Calu3 (cell line): ENCODE measurements at regions not wholly inside any gene's neighbourhood (a gene's known extent, or its start where the extent isn't known, plus 50 kb on each side); places are given as distances from the start of the nearest gene placed in this dataset.

Source experiments
- BruUV-seq: library from RNA; stranded (reverse); fragments of 400-500 nt; replicated peaks from 2 replicates; lab custom pipeline; 2021; lab: Mats Ljungman, UMichigan
- CTCF ChIA-PET: fragments of 300-600 bp; sonication (Branson Sonifier 250); formaldehyde crosslinking; loops from one replicate; lab custom pipeline; 2022; ENCODE audit warnings: antibody characterized with exemption; lab: Charles Lee
- DNase-seq: peaks from one replicate; pipeline ENCODE4 v3.0.0; 2022
- H3K27ac Mint-ChIP-seq: one replicate; pipeline ENCODE4 v1.8.0; 2022; ENCODE audit warnings: mixed read lengths; ENCODE audit not compliant: unreplicated experiment
- H3K27me3 Mint-ChIP-seq: one replicate; pipeline ENCODE4 v1.8.0; 2022; ENCODE audit warnings: mixed read lengths; ENCODE audit not compliant: unreplicated experiment
- H3K36me3 Mint-ChIP-seq: one replicate; pipeline ENCODE4 v1.8.0; 2022; ENCODE audit warnings: mild to moderate bottlenecking, moderate library complexity, mixed read lengths; ENCODE audit not compliant: insufficient read depth, unreplicated experiment
- H3K4me1 Mint-ChIP-seq: one replicate; pipeline ENCODE4 v1.8.0; 2022; ENCODE audit warnings: mild to moderate bottlenecking, low read depth, mixed read lengths; ENCODE audit not compliant: unreplicated experiment
- H3K4me3 Mint-ChIP-seq: one replicate; pipeline ENCODE4 v1.8.0; 2022; ENCODE audit warnings: mild to moderate bottlenecking, low read depth, moderate library complexity, mixed read lengths; ENCODE audit not compliant: unreplicated experiment
- H3K9me3 Mint-ChIP-seq: one replicate; pipeline ENCODE4 v1.8.0; 2022; ENCODE audit warnings: low read depth, mixed read lengths; ENCODE audit not compliant: unreplicated experiment
- CTCF ChIP-seq: fragments of 200-600 bp; IDR thresholded peaks from one replicate; pipeline ENCODE4 v1.8.0; 2022; ENCODE audit warnings: antibody characterized with exemption; ENCODE audit not compliant: unreplicated experiment
- intact Hi-C: fragments of 100-400 bp; cut with micrococcal nuclease; formaldehyde crosslinking; loops from one replicate; pipeline ENCODE4 v1.10.0; 2022; ENCODE audit not compliant: unreplicated experiment

DNA sequence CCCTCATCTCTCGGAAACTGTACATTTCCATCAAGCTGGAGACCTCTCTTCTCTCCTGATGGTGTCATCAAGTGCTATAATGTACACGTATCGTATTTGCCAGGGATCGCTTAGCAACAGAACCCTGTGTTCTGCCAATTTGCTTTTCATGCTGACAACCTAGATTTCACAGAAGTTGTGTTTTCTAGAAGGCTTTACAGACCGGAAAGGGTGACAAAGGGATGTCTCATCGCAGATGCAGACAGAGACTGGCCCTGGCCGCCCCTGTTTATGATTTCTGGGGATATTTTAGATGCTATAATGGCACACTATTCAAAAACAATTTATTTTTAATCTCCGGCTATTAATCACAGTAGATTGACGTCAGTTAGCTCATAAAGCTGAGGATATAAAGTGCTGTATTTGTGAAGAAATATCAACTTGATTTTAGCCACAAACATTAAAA lies 291.4 kb downstream of the IRS2 start:
- no TSS peak for BruUV-seq
- Mint-ChIP-seq H3K9me3 (no peaks in the 10 kb centered on the region), H3K4me3 (no peak overlapping the region), H3K27me3 (no peaks in the 10 kb centered on the region), H3K27ac (no peak overlapping the region), H3K36me3 (no peaks in the 10 kb centered on the region), H3K4me1 (no peaks in the 10 kb centered on the region)
- TF ChIP-seq CTCF: no peak
- intact Hi-C loops: no loop called here
- DNase-seq: no peak
- CTCF ChIA-PET: no interaction called here

DNA sequence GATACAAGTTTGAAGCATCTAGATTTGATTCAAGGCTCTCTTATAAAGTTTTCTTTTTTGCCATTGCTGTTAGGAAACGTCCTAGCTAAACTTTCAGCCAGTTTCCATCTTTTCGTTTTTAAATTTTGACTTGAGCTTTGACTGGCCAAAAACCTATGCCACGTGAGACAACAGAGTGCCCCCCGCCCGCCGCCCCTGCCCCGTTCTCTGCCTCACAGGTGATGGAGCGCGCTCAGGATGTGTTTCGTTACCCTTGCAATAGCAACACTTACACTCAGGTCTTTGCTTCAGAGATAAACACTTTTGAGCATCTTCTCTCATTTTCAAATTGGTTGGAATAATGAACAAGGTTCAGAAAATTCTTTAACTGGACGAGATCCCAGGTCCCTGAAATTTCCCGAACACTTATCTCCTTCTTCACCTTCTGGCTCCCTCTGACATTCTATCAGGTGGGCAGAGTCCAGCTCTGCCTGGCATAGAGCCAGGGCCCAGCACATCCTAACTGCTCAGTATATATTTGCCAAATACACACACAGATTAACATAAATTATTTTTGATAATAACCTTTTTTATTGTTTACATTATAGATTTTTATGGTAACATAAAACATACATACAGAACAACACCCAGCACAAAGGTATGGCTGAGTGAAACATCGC lies 301.1 kb downstream of the IRS2 start:
- H3K36me3 Mint-ChIP-seq: no peaks in the 10 kb centered on the region
- no peaks in the 10 kb centered on the region for H3K27me3 Mint-ChIP-seq
- no peak for DNase-seq
- intact Hi-C loops: no loop called here
- no peaks in the 10 kb centered on the region for H3K9me3 Mint-ChIP-seq
- no peak overlapping the region for H3K4me3 Mint-ChIP-seq
- CTCF ChIA-PET: no interaction called here
- H3K27ac Mint-ChIP-seq: no peak overlapping the region
- no peaks in the 10 kb centered on the region for H3K4me1 Mint-ChIP-seq
- TF ChIP-seq CTCF: no peak
- BruUV-seq: no TSS peak

DNA sequence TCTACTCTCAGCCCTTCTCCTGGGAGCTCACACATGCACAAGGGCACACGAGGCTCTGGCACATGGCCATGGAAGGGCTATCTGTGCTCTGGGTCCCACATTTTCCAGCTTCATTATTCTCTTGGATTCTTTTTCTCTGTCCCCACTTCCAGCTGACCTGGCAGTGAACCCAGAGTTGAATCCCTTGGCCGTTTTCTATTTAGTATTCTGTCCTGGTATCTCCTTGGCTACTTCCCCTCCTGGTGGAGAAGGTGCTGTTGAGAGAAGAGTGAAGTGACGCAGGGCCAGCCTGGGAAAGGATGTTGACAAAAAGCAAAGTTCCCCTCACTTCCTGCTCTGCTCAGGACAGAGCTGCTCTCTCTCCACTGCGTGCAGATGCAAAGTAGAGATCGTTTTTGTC lies 303.1 kb downstream of the IRS2 start:
- no peak overlapping the region for H3K27ac Mint-ChIP-seq
- no TSS peak for BruUV-seq
- no peak for TF ChIP-seq CTCF
- H3K9me3 Mint-ChIP-seq: no peaks in the 10 kb centered on the region
- no peak for DNase-seq
- no peaks in the 10 kb centered on the region for H3K27me3 Mint-ChIP-seq
- no peak overlapping the region for H3K4me3 Mint-ChIP-seq
- H3K36me3 Mint-ChIP-seq: no peaks in the 10 kb centered on the region
- CTCF ChIA-PET: no interaction called here
- intact Hi-C loops: no loop called here
- no peaks in the 10 kb centered on the region for H3K4me1 Mint-ChIP-seq

GRCh38 chr13:109481040-109481439 lies 305.3 kb downstream of the IRS2 start:
- DNase-seq: no peak
- intact Hi-C loops: no loop called here
- H3K27me3 Mint-ChIP-seq: no peaks in the 10 kb centered on the region
- no peak overlapping the region for H3K4me3 Mint-ChIP-seq
- TF ChIP-seq CTCF: no peak
- no peaks in the 10 kb centered on the region for H3K36me3 Mint-ChIP-seq
- no peak overlapping the region for H3K27ac Mint-ChIP-seq
- no peaks in the 10 kb centered on the region for H3K4me1 Mint-ChIP-seq
- H3K9me3 Mint-ChIP-seq: no peaks in the 10 kb centered on the region
- CTCF ChIA-PET: no interaction called here
- BruUV-seq: no TSS peak
